ENCODE measurements at regions not wholly inside any gene's neighbourhood (a gene's known extent, or its start where the extent isn't known, plus 50 kb on each side); places are given as distances from the start of the nearest gene placed in this dataset.

DNA sequence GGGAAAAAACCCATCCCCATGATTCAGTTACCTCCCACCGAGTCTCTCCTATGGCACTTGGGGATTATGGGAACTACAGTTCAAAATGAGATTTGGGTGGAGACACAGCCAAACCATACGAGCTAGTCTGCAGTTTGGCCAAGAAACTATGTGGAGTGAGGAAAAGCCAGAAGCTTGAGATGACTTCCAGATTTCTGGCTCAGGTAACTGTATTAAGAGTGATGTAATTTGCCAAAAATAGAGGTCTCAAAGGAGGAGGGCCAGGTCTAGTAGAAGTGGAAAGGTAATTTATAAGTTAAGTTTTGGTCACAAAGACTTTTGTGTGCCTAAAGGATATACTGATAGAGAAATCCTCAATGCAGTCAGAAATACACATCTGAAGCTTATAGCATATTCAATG is 279.7 kb upstream of the MGMT start:
- TF ChIP-seq, protein P1, sequence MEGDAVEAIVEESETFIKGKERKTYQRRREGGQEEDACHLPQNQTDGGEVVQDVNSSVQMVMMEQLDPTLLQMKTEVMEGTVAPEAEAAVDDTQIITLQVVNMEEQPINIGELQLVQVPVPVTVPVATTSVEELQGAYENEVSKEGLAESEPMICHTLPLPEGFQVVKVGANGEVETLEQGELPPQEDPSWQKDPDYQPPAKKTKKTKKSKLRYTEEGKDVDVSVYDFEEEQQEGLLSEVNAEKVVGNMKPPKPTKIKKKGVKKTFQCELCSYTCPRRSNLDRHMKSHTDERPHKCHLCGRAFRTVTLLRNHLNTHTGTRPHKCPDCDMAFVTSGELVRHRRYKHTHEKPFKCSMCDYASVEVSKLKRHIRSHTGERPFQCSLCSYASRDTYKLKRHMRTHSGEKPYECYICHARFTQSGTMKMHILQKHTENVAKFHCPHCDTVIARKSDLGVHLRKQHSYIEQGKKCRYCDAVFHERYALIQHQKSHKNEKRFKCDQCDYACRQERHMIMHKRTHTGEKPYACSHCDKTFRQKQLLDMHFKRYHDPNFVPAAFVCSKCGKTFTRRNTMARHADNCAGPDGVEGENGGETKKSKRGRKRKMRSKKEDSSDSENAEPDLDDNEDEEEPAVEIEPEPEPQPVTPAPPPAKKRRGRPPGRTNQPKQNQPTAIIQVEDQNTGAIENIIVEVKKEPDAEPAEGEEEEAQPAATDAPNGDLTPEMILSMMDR (conservative IDR thresholded peaks at IDR 0.05 in 1 of 2, IDR thresholded peaks at IDR 0.05 in 1 of 2; ENCODE audit: extremely low read depth in 1 of 2, insufficient read depth in 1 of 2, low read depth in 1 of 2, low read length in 2 of 2): no peak
- no peak for TF ChIP-seq EZH2 (IDR thresholded peaks at IDR 0.05; ENCODE audit: borderline replicate concordance, low read length)

Data from mammary epithelial cell (primary cell).